Lower lobe of right lung (tissue), 2 donors: ENCODE measurements at regions not wholly inside any gene's neighbourhood (a gene's known extent, or its start where the extent isn't known, plus 50 kb on each side); places are given as distances from the start of the nearest gene placed in this dataset.

Experiments used
- ATAC-seq, 2 donors: fragments of 200-7000 bp; cut with Tn5 transposase; one replicate each; pipeline ENCODE4 v1.9.1; 2020 to 2022; ENCODE audit warnings: mild to moderate bottlenecking in 2 of 2, moderate library complexity in 2 of 2
- DNase-seq: peaks from one replicate; pipeline ENCODE4 v3.0.0-alpha.2; 2020
- H3K27ac ChIP-seq: fragments of 200-600 bp; one replicate; pipeline ENCODE4 v1.8.0; 2022
- H3K27me3 ChIP-seq: fragments of 200-600 bp; one replicate; pipeline ENCODE4 v1.8.0; 2022; ENCODE audit warnings: low read depth
- H3K36me3 ChIP-seq: fragments of 200-600 bp; one replicate; pipeline ENCODE4 v1.8.0; 2022; ENCODE audit warnings: mild to moderate bottlenecking
- H3K4me1 ChIP-seq: fragments of 200-600 bp; one replicate; pipeline ENCODE4 v1.8.0; 2022
- H3K4me3 ChIP-seq: fragments of 200-600 bp; one replicate; pipeline ENCODE4 v1.8.0; 2022; ENCODE audit warnings: mild to moderate bottlenecking
- H3K9me3 ChIP-seq: fragments of 200-600 bp; one replicate; pipeline ENCODE4 v1.8.0; 2022
- intact Hi-C: fragments of 100-400 bp; cut with DNase I; formaldehyde crosslinking; loops from one replicate; pipeline ENCODE4 v1.11.0; 2022
- TF ChIP-seq, protein P1 (sequence below): fragments of 200-600 bp; IDR thresholded peaks from one replicate; pipeline ENCODE4 v1.8.0; 2022; ENCODE audit warnings: antibody characterized with exemption, mild to moderate bottlenecking
- donor health status: DM: no; HTN: yes; CAD: no; lungs with severe emphysema.

DNA sequence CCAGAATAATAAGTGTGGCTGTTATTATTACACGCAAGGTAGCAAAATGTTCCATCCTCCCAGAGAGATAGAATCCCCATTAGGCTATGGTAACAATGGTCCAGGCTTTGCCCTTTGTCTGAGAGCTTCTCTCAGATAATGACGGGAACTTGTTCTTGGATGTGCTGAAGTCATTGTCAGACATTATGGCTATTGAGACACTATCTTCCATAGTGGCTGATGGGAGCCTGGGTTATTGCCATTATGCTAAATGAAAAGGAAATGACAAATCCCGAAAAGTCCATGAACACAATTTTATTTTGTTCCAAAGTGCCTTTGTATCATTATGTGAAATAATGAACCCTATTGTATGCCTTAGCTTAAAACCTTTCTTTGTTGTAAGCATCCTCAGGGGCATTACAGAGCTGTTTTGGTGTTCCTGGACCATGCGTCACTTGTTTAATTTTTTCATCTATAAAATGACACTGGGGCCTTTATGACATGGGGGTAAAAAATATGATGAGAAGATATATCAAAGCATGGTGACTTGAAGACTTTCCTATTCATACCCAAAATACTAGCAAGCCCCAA, 218.5 kb downstream of the KCNS3 start:
- ATAC-seq (no peak), DNase-seq (no peak)
- TF ChIP-seq, protein P1, sequence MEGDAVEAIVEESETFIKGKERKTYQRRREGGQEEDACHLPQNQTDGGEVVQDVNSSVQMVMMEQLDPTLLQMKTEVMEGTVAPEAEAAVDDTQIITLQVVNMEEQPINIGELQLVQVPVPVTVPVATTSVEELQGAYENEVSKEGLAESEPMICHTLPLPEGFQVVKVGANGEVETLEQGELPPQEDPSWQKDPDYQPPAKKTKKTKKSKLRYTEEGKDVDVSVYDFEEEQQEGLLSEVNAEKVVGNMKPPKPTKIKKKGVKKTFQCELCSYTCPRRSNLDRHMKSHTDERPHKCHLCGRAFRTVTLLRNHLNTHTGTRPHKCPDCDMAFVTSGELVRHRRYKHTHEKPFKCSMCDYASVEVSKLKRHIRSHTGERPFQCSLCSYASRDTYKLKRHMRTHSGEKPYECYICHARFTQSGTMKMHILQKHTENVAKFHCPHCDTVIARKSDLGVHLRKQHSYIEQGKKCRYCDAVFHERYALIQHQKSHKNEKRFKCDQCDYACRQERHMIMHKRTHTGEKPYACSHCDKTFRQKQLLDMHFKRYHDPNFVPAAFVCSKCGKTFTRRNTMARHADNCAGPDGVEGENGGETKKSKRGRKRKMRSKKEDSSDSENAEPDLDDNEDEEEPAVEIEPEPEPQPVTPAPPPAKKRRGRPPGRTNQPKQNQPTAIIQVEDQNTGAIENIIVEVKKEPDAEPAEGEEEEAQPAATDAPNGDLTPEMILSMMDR, result no peak
- Histone ChIP-seq H3K27me3 (no peaks in the 10 kb centered on the region), H3K27ac (no peak overlapping the region), H3K4me3 (no peak overlapping the region), H3K4me1 (no peaks in the 10 kb centered on the region), H3K9me3 (no peaks in the 10 kb centered on the region), H3K36me3 (no peaks in the 10 kb centered on the region)
- intact Hi-C loops, result no loop called here

DNA sequence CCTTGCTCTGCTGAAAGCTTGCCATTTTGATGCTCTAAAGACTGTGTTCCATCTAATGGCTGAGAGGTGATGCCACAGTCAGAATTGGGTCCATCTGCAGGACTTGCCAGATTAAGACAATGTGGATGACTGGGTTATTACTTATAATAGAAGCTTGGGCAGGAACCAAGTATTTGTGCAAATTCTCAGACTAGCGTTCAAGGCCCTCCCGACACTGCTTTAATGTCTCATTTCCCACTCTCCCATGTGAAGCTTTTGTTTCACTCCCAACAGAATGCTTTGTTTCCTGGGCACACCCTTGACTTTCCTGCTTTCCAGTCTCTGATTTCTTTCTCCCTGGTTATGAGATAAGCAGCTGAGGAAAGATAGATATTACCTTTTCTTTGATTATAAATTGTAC, 215.8 kb downstream of the KCNS3 start:
- DNase-seq (no peak), ATAC-seq (no peak)

DNA sequence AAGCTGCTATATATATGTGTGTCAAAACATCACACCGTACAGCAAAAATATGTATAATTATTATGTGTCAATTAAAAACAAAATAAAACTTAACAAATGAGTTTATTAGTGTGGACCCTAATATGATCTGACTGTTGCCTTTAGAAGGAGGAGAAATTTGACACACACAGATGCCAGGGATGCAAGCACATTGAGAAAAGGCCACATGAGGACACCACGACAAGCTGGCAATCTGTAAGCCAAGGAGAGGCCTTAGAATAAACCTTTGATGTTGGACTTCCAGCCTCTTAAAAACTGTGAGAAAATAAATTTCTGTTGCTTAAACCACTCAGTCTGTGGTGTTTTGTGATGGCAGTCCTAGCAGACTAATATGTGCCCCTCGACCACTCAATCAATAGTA, 214.7 kb downstream of the KCNS3 start:
- DNase-seq (no peak), ATAC-seq (no peak)
- intact Hi-C loops, result no loop called here
- Histone ChIP-seq H3K27me3 (no peaks in the 10 kb centered on the region), H3K4me3 (no peak overlapping the region), H3K9me3 (no peaks in the 10 kb centered on the region), H3K27ac (no peak overlapping the region), H3K36me3 (no peaks in the 10 kb centered on the region), H3K4me1 (no peaks in the 10 kb centered on the region)
- TF ChIP-seq, protein P1, result no peak

More for the DNA sequence above, 215.8 kb downstream of the KCNS3 start:
- no peak overlapping the region for H3K4me3 ChIP-seq
- intact Hi-C loops, result no loop called here
- H3K4me1 ChIP-seq, result no peaks in the 10 kb centered on the region
- no peaks in the 10 kb centered on the region for H3K27me3 ChIP-seq
- TF ChIP-seq, protein P1, result no peak
- no peak overlapping the region for H3K27ac ChIP-seq
- no peaks in the 10 kb centered on the region for H3K36me3 ChIP-seq
- H3K9me3 ChIP-seq, result no peaks in the 10 kb centered on the region

DNA sequence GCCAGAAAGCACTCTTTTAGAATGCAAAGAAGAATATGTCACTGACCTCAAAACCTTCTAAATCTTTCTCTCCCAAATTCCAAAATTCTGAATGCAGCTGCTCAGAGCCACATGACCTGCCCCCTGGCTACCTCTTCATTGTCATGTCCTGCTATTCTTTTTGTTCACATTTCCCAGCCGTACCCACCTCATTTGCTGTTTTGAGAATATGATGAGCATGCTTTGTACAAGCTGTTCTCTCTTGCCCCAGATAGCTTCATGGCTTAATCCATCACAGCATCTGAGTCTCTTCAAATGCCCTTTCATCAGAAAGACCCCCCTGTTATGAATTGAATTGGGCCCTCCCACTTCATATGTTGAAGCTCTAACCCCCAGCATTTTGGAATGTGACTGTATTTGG, 214.3 kb downstream of the KCNS3 start:
- intact Hi-C loops, result no loop called here
- H3K4me3 ChIP-seq, result no peak overlapping the region
- no peaks in the 10 kb centered on the region for H3K27me3 ChIP-seq
- no peaks in the 10 kb centered on the region for H3K36me3 ChIP-seq
- no peaks in the 10 kb centered on the region for H3K9me3 ChIP-seq
- ATAC-seq (no peak), DNase-seq (no peak)
- no peaks in the 10 kb centered on the region for H3K4me1 ChIP-seq
- no peak overlapping the region for H3K27ac ChIP-seq
- TF ChIP-seq, protein P1, result no peak

DNA sequence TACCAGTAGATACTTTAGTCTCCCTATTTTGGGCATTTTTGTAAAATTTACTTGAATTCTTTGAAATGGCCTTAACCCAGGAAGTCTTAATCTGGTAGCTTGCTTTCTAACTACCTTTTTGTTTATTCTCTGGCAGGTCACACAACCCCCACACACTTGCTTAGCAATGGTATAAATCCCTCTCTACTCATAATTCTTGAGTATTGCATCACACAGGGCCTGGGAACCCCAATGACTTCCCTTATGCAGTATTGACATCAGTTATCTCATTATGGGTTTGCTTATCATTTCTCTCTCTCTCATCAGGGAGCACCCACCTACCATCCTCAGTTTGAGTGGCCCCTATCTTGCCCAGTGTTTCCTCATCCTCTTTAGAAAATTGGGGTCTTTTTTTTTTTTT, 207.1 kb downstream of the KCNS3 start:
- H3K36me3 ChIP-seq, result no peaks in the 10 kb centered on the region
- H3K9me3 ChIP-seq, result no peaks in the 10 kb centered on the region
- H3K4me1 ChIP-seq, result no peaks in the 10 kb centered on the region
- no peaks in the 10 kb centered on the region for H3K27me3 ChIP-seq
- no peak overlapping the region for H3K4me3 ChIP-seq
- H3K27ac ChIP-seq, result no peak overlapping the region
- TF ChIP-seq, protein P1, result no peak
- ATAC-seq (no peak), DNase-seq (no peak)
- intact Hi-C loops, result no loop called here

DNA sequence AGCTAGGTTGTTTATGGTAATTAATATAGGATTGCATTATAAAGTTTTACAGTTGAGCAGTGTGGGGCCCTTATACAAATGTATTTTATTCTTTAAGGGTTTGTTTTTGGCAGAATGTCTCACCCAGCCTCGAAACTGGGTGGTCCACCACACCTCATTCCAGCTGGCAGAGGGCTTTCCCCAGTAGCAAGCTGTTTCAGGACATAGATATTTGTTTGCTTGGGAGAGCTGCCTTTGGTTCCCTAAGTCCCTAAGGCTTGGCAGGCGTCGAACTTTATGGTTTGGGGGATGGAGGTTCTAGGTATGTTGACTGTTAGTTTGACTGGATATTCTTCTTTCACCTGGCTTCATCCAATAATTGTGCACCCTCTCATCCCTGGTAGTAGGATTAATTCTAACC, 205.9 kb downstream of the KCNS3 start:
- ATAC-seq (no peak), DNase-seq (no peak)
- Histone ChIP-seq H3K27me3 (no peaks in the 10 kb centered on the region), H3K4me1 (no peaks in the 10 kb centered on the region), H3K4me3 (no peak overlapping the region), H3K27ac (no peak overlapping the region), H3K36me3 (no peaks in the 10 kb centered on the region), H3K9me3 (no peaks in the 10 kb centered on the region)
- TF ChIP-seq, protein P1, result no peak
- intact Hi-C loops, result no loop called here
